Keratinocyte (primary cell): ENCODE measurements at regions not wholly inside any gene's neighbourhood (a gene's known extent, or its start where the extent isn't known, plus 50 kb on each side); places are given as distances from the start of the nearest gene placed in this dataset.

ENCODE experiments used
- DNase-seq: peaks from one replicate; pipeline ENCODE4 v3.0.0-alpha.2; 2011; ENCODE audit warnings: low read depth, missing footprints, low spot score
- FAIRE-seq: peaks from 2 replicates; lab custom pipeline; 2011; peaks lifted over from hg19 to GRCh38; lab: Jason Lieb, UNC
- H2AFZ ChIP-seq: 2 replicates; pipeline ENCODE4 v1.6.0; 2012; ENCODE audit warnings: low read length, control low read depth, inconsistent platforms; ENCODE audit not compliant: control insufficient read depth
- H3K27ac ChIP-seq: 2 replicates; pipeline ENCODE4 v1.5.1; 2011; ENCODE audit warnings: low read length; ENCODE audit not compliant: control insufficient read depth, insufficient read depth
- H3K27me3 ChIP-seq: 3 replicates; pipeline ENCODE4 v1.6.0; 2011; ENCODE audit warnings: low read length; ENCODE audit not compliant: control insufficient read depth, insufficient read depth; ENCODE audit errors: extremely low read depth
- H3K36me3 ChIP-seq, 2 experiments: 2 replicates in 1 of 2; 3 replicates in 1 of 2; pipeline ENCODE4 v1.5.1; 2011; ENCODE audit warnings: low read length in 2 of 2, mild to moderate bottlenecking in 1 of 2; ENCODE audit not compliant: control insufficient read depth in 2 of 2, insufficient read depth in 2 of 2; ENCODE audit errors: extremely low read depth in 1 of 2
- H3K4me1 ChIP-seq: 3 replicates; pipeline ENCODE4 v1.5.1; 2011; ENCODE audit warnings: low read length; ENCODE audit not compliant: control insufficient read depth, insufficient read depth; ENCODE audit errors: extremely low read depth
- H3K4me2 ChIP-seq: 3 replicates; pipeline ENCODE4 v1.6.0; 2011; ENCODE audit warnings: low read depth, low read length; ENCODE audit not compliant: control insufficient read depth, insufficient read depth; ENCODE audit errors: extremely low read depth
- H3K4me3 ChIP-seq, 3 experiments: fragments of 200-600 bp in 1 of 3; sonication (generic) in 1 of 3; 2 replicates in 2 of 3; 3 replicates in 1 of 3; pipeline ENCODE4 v1.5.1; 2011 to 2016; ENCODE audit warnings: low read length in 3 of 3, mild to moderate bottlenecking in 3 of 3, control low read depth in 2 of 3, inconsistent platforms in 1 of 3, low read depth in 1 of 3, mixed read lengths in 1 of 3, mixed run types in 1 of 3, moderate library complexity in 1 of 3; ENCODE audit not compliant: control insufficient read depth in 2 of 3, insufficient read depth in 2 of 3; ENCODE audit errors: extremely low read depth in 1 of 3
- H3K79me2 ChIP-seq: 2 replicates; pipeline ENCODE4 v1.6.0; 2012; ENCODE audit warnings: low read length; ENCODE audit not compliant: control insufficient read depth, insufficient read depth
- H3K9ac ChIP-seq: 3 replicates; pipeline ENCODE4 v1.6.0; 2011; ENCODE audit warnings: low read length; ENCODE audit not compliant: control insufficient read depth, insufficient read depth; ENCODE audit errors: extremely low read depth
- H3K9me1 ChIP-seq: 3 replicates; pipeline ENCODE4 v1.6.0; 2011; ENCODE audit warnings: low read length; ENCODE audit not compliant: control insufficient read depth, insufficient read depth; ENCODE audit errors: extremely low read depth
- H3K9me3 ChIP-seq: 2 replicates; pipeline ENCODE4 v1.5.1; 2012; ENCODE audit warnings: low read depth, low read length; ENCODE audit not compliant: control insufficient read depth
- H4K20me1 ChIP-seq: 3 replicates; pipeline ENCODE4 v1.6.0; 2011; ENCODE audit warnings: low read length; ENCODE audit not compliant: control insufficient read depth, insufficient read depth; ENCODE audit errors: extremely low read depth
- EZH2 ChIP-seq: IDR thresholded peaks from one replicate; pipeline ENCODE4 v1.6.1; 2012; ENCODE audit warnings: inconsistent platforms, mild to moderate bottlenecking, low read length, moderate library complexity
- dilution Hi-C: fragments of 300-500 bp; cut with MboI; formaldehyde crosslinking; loops from one replicate; pipeline ENCODE4 v1.7.0; 2020; ENCODE audit warnings: low sequenced_read_pairs; ENCODE audit not compliant: extremely low pct_ligation_motif_present
- TF ChIP-seq, protein P1 (sequence below), 3 experiments: IDR thresholded peaks in 1 of 3; conservative IDR thresholded peaks in 1 of 3; optimal IDR thresholded peaks in 1 of 3; 2 replicates in 2 of 3; 3 replicates in 1 of 3; pipeline versions ENCODE3 to v1.5.1; 2011; ENCODE audit warnings: low read length in 3 of 3, mild to moderate bottlenecking in 3 of 3, moderate library complexity in 2 of 3, control low read depth in 1 of 3, inconsistent platforms in 1 of 3; ENCODE audit not compliant: insufficient read depth in 2 of 3; ENCODE audit errors: extremely low read depth in 1 of 3

DNA sequence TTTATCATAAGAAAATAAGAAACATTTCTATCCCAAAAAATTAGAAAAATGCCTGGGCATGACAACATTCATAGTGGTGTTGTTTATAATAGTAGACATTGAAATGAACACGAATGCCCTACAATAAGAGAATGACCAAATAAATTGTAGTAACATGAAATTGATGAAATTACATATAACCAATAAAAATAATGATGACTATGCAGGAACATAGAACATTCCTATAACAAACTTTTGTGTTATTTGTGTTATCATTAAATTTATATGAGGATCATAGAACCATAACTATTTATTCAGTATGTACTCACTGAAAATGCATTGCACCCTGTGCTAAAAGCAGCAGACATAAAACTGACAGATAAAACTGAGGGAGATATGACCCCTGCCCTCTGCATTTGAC lies 399.7 kb downstream of the CBLN4 start:
- no peaks in the 10 kb centered on the region for H4K20me1 ChIP-seq
- no peak for FAIRE-seq
- dilution Hi-C loops = no loop called here

DNA sequence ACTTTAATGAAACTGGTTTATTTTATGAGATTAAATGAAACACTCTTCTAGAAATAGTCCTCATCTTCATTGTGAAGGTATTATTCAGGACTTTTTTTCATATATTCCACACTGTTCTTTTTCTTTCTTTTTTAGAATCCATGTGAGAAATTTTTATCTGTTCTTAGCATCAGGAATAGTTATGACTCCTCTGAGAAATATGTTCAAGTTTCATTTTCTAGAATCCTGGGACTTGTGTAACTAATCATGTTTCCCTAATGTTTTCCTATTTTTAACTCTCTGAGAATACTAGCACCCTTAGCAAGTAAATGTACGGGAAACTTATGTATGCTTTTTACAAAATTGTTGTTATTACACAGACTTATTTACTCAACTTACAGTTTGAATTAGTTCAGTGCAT lies 407.8 kb downstream of the CBLN4 start:
- Histone ChIP-seq H2AFZ (no peak overlapping the region), H3K9me1 (no peaks in the 10 kb centered on the region), H3K4me1 (no peaks in the 10 kb centered on the region), H3K27ac (no peak overlapping the region), H3K4me2 (no peak overlapping the region), H4K20me1 (no peaks in the 10 kb centered on the region), H3K79me2 (no peaks in the 10 kb centered on the region), H3K27me3 (no peaks in the 10 kb centered on the region), H3K9ac (no peak overlapping the region), H3K4me3 (no peak overlapping the region), H3K36me3 (no peaks in the 10 kb centered on the region), H3K9me3 (no peaks in the 10 kb centered on the region)
- dilution Hi-C loops = no loop called here
- DNase-seq (no peak), FAIRE-seq (no peak)
- no peak for TF ChIP-seq EZH2
- TF ChIP-seq, protein P1, sequence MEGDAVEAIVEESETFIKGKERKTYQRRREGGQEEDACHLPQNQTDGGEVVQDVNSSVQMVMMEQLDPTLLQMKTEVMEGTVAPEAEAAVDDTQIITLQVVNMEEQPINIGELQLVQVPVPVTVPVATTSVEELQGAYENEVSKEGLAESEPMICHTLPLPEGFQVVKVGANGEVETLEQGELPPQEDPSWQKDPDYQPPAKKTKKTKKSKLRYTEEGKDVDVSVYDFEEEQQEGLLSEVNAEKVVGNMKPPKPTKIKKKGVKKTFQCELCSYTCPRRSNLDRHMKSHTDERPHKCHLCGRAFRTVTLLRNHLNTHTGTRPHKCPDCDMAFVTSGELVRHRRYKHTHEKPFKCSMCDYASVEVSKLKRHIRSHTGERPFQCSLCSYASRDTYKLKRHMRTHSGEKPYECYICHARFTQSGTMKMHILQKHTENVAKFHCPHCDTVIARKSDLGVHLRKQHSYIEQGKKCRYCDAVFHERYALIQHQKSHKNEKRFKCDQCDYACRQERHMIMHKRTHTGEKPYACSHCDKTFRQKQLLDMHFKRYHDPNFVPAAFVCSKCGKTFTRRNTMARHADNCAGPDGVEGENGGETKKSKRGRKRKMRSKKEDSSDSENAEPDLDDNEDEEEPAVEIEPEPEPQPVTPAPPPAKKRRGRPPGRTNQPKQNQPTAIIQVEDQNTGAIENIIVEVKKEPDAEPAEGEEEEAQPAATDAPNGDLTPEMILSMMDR (optimal IDR thresholded peaks at IDR 0.05 in 1 of 3, IDR thresholded peaks at IDR 0.05 in 1 of 3, conservative IDR thresholded peaks at IDR 0.05 in 1 of 3; ENCODE audit: extremely low read depth in 1 of 3, insufficient read depth in 2 of 3, low read length in 3 of 3) = no peak

More for the DNA sequence above, 399.7 kb downstream of the CBLN4 start:
- Histone ChIP-seq H3K4me1 (no peaks in the 10 kb centered on the region), H3K27me3 (no peaks in the 10 kb centered on the region), H3K79me2 (no peaks in the 10 kb centered on the region), H3K4me2 (no peak overlapping the region), H3K4me3 (no peak overlapping the region), H3K9ac (no peak overlapping the region), H2AFZ (no peak overlapping the region), H3K36me3 (no peaks in the 10 kb centered on the region), H3K9me1 (no peaks in the 10 kb centered on the region), H3K27ac (no peak overlapping the region), H3K9me3 (no peaks in the 10 kb centered on the region)
- TF ChIP-seq, protein P1 (optimal IDR thresholded peaks at IDR 0.05 in 1 of 3, IDR thresholded peaks at IDR 0.05 in 1 of 3, conservative IDR thresholded peaks at IDR 0.05 in 1 of 3; ENCODE audit: extremely low read depth in 1 of 3, insufficient read depth in 2 of 3, low read length in 3 of 3) = no peak
- TF ChIP-seq EZH2 = no peak
- no peak for DNase-seq
